ENCODE measurements at regions not wholly inside any gene's neighbourhood (a gene's known extent, or its start where the extent isn't known, plus 50 kb on each side); places are given as distances from the start of the nearest gene placed in this dataset.

DNA sequence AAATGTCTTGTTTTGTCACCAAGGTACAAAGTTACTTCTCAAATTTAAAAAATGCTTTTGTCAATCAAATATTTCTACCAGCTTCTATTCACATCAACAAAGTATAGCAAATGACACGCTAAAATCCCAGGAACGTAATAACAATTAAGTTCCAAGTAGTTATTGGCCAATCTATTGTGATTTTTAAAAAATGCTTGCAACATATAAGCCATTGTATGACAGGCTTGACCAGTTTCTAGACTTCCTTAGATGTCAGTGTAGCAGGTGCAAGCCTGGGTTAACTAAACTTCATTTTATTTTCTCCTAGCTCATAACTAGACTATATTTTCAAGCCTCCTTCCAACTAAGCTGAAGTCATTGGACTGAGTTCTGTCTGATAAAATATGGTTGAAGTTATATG is 494.5 kb upstream of the PKN2 start:
- FAIRE-seq = no peak

DNA sequence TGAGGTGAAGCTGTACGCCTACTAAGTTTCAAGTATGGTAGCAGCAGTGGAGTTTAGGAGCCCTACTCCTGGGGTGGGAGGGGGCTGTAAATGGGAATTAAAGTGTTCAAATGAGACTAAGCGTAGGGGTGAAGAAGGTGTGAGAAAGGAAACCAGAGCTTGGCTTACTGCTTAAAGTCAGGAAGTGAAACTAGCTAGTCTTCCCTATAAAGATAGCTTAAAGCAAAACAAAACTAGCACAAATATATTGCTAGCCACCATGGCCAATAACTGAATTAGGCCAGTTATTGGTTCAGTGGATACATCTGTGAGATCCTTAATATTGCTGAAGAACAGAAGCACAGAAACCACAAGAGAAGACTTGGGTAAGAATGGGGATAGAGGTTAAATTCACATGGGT is 492.2 kb upstream of the PKN2 start:
- no peak for FAIRE-seq

DNA sequence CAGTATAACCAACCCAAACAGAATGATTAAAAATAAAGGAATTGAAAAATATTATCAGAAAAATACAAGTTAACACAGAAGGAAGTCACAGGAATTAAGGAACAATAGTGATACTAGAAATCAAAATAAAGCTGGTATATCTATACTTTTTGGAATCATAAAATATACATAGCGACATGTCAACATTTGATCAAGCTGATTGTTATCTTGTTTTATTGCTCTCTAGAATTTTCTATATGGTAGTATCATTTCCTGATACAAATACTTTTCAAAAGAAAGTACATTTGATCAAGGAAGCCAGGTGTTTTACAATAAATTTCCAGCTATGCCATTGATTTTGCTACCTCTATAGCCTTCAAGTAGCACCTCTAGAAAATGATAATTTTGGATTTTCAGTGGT is 489.5 kb upstream of the PKN2 start:
- peak; percentile 86 for FAIRE-seq

DNA sequence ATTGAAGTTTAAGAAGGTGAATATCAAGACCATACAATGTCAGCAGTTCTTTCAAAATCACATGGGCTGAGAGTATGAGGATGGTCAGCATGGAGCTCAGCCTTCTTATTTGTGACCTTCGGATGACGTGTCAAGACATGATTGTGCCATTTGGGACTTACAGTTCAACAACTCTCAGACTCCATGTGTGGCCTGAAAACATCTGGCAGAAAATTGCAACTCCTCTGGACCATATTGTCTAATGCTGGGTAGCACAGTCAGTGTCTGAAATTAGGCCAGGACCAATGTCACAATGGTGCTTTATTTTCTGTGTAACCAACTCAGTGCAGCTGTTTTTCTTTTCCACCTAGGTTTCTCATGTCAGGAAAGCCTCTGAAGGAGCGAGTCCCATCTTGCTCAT is 483.5 kb upstream of the PKN2 start:
- FAIRE-seq = no peak

DNA sequence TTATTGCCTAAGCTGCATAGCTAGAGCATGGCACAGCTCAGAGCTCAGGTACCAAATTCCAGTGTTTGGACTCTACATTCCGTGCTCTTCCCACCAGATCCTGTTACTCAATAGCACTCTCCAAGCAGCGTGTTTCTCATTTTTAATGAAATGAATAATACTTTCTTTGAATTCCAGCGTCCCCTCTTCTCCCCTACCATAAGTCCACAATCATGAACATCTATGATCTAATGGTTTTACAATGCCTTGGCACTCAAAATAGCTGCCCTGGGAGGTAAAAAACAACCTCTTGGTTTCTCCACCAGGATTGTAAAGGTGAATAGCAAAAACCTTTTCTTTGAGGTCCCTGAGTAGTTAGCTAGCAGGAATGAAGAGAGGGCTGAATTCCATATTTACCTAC is 480.0 kb upstream of the PKN2 start:
- no peak for FAIRE-seq

DNA sequence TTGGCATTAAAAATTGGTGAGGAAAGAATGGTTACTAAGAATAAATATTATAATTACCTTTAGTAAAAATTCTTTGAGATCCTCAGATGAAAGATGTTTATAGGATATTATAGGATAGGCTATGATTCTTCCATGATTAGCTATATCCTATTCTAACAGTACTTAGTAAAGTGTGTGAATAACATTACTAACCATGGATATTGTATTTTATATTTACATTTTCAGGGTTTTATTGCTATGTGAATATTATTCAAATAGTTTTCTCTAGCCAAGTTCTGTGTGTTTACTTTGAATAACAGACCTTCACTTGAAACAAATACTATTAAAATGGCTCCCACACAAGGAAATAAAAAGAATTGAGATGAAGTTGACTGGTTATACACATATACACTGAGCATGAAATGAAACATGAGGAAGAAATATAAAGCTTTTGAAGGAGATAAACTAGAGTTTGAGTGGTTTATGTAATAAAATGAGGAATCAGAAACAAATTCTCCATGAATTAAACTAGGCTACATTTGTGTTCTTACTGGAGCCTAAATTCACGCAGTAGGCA is 479.4 kb upstream of the PKN2 start:
- FAIRE-seq = no peak

DNA sequence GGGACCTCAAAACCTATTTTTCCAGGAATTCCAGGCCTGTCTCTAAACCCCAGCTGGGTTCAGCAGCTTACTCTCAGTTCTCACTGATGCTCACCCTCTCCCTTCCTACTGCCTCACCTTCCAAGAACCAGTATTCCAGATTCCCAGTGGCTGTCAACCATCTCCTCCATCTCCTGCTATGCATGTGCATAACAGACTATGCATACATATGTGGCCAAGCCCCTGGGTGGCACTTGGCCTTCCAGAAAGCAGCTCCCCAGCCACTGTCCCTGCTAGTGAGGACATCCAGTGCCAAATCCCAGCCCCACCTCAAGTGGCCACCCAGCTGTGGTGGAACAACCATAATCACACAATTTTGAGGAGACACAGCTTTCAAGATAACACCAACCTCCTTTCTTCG is 475.7 kb upstream of the PKN2 start:
- no peak for FAIRE-seq

DNA sequence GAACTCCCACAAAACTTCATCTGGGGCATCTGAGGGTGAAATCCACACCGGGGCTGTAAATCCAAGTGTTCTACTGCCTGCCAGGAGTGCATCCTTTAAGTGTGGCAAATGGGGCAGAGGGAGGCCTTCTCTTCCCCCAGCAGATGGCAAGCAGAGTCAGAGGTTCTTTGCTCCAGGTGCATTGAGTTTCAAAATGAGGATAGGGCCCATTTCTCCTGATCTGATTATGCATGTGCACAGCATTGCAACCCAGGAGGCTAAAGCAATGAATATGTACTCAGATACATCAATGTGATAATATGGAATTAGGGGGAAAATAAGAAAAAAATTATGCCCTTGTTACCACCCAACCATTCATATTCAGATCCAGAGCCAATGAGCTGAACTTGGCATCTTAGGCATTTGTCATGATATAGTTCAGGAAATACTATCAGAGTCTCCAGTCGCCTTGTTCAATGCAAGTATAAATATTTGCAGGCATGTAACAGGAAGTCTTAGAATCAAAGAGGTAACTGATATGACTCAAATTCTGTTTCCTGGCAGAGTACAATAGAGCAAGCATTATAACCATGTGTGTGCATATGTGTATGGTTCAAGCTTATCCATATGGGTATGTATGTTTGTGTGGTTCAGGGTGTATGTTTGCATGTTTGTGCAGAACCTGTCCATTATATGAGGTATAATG is 473.8 kb upstream of the PKN2 start:
- FAIRE-seq = no peak

DNA sequence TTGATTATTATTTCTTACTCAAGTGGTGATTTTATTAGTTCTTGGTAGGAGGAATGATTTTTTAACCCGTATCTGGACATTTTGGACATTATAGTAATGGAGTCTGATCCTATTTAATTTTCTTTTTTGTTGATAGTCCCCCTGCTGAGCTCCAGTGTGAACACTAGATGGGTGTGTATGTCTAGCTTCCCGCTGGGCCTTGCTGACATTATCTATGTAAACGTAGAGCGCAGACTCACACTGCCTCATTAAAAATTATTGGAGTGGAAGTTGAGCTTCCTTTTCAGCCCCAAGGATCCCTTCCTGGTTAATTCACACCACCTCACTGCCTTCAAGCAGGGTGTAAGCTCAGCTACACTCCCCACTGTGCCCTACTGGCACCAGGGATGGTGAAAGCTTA is 467.6 kb upstream of the PKN2 start:
- FAIRE-seq = no peak

DNA sequence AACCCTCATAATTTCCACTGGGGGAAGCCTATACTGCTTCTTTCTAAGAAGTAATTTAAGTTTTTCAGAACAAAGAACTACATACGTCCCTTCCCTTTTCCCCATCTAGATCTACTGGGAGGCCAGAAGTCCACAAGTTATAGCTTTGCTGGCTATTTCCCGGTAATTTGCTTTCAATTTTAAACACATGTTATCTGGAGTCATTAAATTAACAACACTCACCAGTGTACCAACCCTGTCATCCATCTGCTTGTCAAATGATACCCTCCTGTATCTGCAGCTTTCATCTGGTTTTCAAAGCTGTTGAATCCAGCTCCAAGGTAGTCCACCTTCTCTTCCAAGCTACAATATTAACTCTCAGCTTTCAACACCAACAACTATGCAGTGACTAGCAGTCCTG is 466.7 kb upstream of the PKN2 start:
- FAIRE-seq = no peak

DNA sequence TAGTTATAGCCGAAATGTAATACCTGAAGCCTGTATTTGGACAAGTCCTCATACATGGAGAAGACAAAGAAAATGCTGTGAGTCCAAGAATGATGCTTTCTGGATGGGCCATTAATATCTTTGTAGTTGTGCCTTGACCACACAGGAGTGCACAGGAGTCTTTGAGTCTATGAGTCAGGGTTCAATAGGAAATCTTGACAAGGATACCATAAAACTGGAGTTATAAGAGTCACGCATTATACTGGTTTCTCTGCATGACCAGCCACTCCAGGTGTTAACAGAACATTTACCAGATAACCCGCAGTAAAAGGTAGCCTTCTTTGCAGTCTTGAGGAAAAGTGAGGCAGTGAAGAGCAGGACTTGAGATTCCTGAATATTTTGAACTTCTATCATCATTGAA is 464.6 kb upstream of the PKN2 start:
- no peak for FAIRE-seq

DNA sequence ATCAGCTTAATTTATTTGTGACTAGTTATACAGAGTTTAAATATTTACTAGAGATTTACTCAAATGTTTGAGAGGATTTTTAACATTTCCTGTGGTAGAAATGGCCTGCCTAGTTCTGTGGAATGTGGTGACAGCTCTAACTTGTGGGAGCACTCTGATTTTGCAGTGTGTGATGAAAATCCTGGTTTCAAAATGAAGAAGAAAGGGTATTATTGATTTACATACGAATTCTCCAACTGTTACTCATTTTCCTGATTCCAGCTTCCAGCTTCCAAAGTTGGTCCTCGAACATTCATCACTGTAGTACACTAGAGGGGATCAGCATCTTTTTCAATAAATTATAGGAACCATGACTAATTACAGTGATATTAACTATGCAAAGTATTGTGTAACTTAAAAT is 462.7 kb upstream of the PKN2 start:
- FAIRE-seq = no peak

DNA sequence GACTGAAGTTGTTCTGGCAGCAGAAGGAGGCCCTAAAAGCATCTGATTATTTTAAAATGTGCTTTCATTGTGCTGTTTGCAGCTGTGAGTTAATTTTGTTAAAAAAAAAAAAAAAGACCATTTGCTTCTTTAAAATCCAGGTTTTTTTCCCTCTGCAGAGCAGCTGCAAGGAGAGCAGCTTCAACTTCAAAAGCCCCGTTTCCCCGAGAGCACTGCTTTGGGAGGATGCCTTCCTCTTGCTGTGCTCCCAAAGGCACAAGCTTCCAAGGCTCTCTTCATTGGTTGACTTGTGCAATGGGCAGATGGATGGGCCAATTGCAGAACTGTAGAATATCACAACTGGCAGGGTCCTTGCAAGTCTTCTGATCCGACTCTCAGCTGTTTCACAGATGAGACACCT is 459.2 kb upstream of the PKN2 start:
- no peak for FAIRE-seq

DNA sequence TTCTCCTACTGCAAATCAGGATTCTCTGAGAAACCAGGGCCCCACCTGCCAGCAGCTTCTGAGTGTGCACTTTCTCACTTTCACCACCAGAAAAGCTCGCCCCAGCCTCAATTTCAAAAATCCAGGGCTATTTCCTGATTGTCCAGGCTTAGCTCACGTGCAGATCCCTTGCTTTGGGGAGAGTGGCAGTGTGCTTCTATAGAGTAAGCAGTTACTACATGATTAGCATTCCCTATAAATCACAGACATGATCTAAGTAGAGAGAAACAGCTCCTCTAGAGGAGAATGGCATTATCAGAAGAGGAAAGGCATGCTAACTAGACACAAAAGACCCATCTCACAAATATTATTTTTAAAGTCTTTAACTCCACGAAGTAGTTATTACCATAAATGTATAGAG is 456.0 kb upstream of the PKN2 start:
- FAIRE-seq = no peak

DNA sequence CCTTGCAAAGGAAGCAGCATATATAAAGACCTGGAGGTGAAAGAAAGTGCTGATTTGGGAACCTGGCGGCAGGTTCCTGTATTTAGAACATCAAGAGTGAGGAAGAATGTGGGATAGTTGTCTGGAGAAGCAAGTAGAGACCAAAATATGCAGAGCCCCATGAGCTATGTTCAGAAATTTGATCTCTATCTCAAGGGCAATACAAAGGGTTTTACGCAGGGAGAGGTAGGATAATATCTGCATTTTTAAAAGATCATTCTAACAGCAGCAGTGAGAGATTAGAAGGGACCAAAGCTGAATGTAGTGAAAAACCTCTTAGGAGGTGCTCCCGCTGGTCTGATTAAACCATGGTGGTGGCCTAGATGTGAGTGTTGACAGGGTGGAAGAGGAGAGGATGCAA is 453.9 kb upstream of the PKN2 start:
- no peak for FAIRE-seq

DNA sequence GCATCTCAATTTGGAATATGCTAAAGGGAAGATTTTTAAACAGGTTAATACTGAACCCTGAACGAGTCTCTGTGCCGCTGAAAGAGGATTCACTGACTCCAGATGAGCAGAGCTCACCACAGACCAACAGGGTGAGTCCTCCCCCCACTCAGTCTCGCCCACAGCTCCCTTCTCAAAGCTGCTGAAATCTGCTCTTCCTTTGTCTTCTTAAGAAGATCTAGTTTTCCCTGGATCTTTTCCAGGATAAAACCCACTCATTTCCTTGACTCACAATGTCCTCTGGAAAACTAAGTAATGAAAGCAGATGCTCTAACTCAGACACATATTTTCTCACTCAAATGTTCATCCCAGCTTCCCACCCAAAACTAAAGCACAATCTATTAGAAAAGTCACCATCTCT is 447.0 kb upstream of the PKN2 start:
- FAIRE-seq = no peak

DNA sequence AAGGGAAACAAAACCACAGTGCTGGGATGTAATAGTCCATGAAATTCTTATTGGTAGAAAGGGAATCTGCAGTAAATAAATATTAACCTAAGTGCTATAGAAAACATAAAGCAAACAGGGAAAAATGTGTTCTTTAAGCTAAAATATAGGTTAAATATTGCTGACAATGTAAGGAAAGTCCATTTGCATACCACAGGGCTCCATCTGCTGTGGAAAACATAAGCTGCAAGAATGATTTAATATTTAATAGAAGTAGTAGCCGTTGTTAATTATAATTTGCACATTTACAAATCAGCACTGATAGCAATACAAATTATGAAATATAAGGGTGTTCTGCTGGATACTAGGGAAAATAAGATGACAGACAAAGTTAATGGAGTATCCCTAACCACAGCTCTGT is 444.9 kb upstream of the PKN2 start:
- no peak for FAIRE-seq

DNA sequence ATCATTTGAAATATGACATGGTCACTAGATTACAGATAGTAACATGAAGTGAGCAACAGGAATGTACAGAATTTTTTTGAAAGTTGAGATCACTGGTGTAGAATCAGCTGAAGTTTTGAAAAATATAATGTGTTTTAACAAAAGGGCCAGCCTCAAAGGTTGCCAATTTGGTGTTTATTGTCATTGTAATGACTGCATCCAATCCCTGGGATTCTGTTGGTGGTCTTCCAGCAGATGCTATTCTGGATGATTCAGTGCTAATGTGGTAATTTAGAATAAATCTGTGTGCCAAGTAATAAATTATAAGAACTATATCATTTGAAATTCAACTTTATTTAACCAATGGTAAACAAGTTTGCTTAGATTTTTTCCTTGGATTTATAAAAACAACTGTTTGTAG is 436.4 kb upstream of the PKN2 start:
- no peak for FAIRE-seq

DNA sequence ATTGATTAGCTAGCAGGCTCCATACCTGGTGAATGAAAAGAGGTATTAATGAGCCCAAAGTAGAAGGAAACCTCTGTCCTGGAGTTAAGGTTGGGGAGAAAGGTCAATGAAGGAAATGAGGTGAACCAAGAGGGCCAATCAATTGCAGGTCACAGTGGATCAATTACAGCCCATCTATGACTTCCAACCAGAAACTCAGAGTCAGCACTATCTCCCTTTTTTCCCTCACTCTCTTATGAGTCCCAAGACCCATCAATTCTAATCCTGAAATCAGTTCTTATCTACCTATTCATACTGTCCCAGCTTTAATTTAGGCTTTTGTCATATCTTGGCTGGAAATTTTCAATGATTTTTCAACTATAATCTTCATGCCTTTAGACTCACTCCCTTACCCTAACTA is 433.2 kb upstream of the PKN2 start:
- no peak for FAIRE-seq

DNA sequence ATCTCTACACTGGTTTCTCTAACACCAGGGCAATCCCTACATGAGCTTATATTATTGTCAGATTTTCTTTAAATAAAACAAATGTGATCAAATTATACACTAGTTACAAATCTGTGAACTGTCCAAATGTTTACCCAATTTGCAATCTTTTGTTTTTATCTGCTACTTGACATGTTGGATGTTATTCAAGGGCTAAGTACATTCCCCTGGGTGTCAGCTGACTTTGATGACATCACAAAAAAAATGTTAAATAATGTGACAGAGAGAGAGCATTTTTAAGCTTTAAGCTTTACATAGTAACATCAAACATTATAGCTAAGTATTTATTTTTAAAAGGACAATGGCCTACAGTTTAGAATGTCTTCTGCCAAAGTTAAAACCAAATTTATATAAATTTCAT is 431.3 kb upstream of the PKN2 start:
- FAIRE-seq = no peak

DNA sequence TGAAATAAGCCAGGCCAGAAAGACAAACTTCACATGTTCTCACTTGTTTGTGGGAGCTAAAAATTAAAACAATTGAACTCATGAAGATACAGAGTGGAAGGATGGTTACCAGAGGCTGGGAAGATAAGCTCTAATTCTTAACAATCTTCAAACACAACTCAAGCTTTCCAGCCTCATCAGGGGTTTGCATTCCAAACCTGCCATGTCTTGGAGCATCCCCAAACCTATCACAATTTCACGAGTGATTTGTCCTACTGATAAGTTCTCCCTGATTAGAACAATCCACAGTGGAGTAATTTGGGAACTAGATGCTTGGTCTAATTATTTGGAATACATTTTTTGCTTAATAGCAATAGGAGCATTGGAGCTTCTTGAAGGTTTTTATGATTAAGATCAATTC is 418.5 kb upstream of the PKN2 start:
- no peak for FAIRE-seq

DNA sequence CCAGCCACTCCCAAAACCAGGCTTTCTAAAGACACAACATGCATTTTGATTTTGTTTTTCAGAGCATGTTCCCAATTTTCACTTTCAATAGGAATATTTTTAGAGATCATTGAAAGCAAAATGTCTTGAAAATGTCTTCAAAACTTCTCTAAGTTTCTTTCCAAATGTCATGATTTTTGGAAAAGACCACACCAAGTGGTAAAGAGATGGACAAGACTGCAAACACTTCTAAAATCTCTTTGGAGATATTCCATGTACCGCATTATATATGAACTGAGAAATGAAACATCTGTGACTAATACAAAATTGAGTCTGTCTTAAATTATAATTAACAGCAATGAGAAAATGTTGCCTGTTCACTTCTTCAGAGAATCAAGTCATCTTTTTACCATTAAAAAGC is 418.0 kb upstream of the PKN2 start:
- no peak for FAIRE-seq

DNA sequence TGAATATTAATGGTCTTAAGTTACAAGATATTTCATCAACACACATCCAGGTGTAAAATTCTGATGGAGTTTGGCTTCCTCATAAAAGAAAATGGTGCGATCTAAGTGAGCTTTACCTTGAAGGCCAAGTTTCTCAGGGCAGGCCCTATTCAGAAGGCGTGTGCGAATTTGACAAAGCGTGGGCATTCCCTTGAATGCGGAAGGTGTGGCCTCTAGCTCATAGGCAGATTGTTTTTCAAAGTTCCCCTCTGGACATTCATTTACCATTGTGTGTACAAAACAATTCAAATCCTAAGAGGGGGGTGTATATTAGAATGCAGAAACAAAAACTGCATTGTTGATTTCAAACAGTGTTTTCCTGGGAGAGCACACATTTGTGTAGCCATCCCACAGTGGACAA is 411.9 kb upstream of the PKN2 start:
- FAIRE-seq = no peak

DNA sequence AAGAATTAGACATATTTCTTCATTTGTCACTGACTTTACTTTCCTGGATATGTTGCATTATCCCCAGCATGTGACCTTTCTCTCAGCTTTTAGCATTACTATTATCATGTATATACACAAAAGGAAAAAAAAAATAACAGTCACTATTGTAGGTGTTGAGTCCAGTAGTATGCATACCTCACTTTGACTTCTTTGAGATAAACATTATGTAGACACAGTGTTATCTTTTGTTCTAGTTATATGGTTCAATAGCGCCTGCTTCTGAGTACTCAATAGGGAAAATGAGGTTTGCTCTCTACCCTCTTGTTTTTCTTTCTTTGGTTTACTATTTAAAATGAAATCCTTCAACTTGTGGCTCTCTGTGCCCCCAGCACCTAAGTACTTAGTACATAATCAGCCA is 409.6 kb upstream of the PKN2 start:
- FAIRE-seq = no peak

DNA sequence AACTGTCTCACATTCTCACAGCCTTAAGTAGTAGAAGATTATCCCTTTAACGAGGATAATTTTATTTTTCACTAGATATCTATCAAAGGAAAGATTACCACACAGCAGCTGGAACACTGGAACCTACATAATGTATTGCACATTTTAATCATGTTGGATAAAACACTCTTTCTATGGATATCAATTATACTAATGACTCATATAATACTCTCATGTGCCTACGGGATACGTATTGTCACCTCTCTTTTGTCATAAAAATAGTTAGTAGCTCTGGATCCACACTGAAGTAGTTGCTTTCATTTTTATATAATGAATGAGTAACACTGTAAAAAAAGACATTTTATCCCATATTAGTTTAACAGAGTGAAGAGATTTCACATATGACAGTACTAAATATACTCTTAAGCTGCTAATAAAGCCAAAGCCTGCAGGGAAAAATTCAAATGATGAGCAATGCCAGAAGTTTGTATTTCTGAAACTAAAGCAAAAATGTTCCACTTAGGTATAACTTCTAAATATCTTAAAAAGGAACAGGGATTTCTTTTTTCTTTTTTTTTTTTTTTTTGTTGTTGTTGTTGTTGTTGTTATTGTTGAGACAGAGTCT is 408.7 kb upstream of the PKN2 start:
- no peak for FAIRE-seq
